ENCODE measurements at regions not wholly inside any gene's neighbourhood (a gene's known extent, or its start where the extent isn't known, plus 50 kb on each side); places are given as distances from the start of the nearest gene placed in this dataset.

DNA sequence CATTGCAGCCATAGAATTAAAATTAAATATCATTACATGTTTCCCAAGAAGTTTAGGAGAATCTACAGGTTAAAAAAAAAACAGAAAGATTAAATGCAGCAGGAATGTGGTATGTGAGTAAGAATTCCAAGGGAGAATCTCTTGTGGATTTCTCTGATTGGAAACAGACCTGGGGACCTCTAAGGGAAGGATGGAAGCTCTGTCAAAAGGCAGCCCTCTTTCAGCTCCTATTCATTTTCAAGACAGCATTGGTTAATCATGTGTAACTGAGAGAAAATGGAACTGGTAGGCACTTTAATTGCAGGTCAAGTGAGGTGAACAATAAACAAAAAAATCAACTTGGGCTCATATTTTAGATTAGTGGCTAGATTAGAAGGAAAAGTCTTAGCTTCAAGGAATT, 81.4 kb upstream of the MTPN start:
- FAIRE-seq (no peak), DNase-seq (ENCODE audit: insufficient read length, low spot score) (no peak)
- TF ChIP-seq, protein P1, sequence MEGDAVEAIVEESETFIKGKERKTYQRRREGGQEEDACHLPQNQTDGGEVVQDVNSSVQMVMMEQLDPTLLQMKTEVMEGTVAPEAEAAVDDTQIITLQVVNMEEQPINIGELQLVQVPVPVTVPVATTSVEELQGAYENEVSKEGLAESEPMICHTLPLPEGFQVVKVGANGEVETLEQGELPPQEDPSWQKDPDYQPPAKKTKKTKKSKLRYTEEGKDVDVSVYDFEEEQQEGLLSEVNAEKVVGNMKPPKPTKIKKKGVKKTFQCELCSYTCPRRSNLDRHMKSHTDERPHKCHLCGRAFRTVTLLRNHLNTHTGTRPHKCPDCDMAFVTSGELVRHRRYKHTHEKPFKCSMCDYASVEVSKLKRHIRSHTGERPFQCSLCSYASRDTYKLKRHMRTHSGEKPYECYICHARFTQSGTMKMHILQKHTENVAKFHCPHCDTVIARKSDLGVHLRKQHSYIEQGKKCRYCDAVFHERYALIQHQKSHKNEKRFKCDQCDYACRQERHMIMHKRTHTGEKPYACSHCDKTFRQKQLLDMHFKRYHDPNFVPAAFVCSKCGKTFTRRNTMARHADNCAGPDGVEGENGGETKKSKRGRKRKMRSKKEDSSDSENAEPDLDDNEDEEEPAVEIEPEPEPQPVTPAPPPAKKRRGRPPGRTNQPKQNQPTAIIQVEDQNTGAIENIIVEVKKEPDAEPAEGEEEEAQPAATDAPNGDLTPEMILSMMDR (IDR thresholded peaks at IDR 0.05; ENCODE audit: insufficient read depth, missing control alignments): no peak

DNA sequence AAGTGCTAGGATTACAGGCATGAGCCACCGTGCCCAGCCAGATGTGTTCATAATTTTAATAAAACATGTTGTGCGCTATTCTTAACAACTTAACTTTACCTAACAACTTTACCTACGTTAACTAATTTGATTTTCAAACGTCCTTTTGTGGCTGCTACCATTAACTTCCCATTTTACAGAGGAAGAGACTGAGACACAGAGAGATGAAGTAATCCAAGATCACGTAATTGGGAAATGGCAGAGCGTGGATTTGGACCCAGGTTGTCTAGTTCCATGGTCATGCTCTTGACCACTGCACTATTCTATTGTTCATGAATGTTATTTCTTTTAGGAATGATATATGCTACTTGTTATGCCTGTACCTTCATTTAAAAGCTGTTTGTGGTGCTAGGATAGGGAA, 80.3 kb upstream of the MTPN start:
- TF ChIP-seq, protein P1 (IDR thresholded peaks at IDR 0.05; ENCODE audit: insufficient read depth, missing control alignments): no peak
- FAIRE-seq: no peak

DNA sequence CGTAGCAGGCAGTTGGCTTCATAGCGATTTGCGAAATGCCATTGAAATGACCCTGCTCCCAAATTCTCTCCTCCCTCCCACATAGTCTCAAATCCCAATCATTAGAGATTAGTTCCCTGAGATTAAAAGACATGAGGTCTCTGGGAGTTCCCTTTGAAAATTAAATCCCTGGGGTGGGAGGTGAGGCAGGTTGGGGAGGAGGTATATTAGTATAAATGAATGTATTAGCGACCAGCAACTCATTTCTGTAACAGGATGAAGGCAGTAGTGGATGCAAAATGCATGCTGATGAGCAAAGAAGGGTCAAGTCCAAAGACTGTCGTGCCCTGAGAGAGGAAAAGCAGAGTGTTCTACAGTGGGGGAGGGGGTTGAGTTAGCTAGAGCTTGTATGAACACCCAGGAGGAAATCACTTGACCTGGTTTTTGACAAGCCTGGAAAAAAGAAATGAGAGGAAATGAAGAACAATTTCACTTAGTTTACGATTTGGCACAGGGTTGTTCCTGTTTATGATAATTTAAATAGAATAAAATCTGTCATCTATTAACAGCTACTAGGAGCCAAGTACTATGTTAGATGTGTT, 79.6 kb upstream of the MTPN start:
- TF ChIP-seq, protein P1 (IDR thresholded peaks at IDR 0.05; ENCODE audit: insufficient read depth, missing control alignments): no peak
- DNase-seq (ENCODE audit: insufficient read length, low spot score) (no peak), FAIRE-seq (no peak)

More for the DNA sequence above, 80.3 kb upstream of the MTPN start:
- no peak for DNase-seq (ENCODE audit: insufficient read length, low spot score)

DNA sequence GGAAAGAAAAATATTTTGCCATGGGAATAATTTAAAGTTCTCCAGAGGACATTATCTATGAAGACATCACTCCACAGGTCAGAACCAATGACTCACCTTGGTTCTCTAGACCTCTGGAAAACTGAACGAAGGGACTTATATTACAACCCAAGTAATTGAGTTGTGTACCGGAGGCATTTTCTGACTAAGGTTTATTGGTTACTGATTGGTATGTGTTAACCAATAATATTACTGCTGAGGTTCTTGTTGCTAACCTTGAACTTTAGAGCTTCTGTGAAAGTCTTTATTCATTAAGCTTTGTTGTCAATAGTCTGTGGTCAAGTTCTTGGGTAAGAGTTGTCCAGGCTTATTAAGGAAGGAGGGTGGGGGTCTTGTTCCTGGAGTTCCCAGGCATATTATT, 78.1 kb upstream of the MTPN start:
- FAIRE-seq (no peak), DNase-seq (ENCODE audit: insufficient read length, low spot score) (no peak)
- TF ChIP-seq, protein P1 (IDR thresholded peaks at IDR 0.05; ENCODE audit: insufficient read depth, missing control alignments): no peak

DNA sequence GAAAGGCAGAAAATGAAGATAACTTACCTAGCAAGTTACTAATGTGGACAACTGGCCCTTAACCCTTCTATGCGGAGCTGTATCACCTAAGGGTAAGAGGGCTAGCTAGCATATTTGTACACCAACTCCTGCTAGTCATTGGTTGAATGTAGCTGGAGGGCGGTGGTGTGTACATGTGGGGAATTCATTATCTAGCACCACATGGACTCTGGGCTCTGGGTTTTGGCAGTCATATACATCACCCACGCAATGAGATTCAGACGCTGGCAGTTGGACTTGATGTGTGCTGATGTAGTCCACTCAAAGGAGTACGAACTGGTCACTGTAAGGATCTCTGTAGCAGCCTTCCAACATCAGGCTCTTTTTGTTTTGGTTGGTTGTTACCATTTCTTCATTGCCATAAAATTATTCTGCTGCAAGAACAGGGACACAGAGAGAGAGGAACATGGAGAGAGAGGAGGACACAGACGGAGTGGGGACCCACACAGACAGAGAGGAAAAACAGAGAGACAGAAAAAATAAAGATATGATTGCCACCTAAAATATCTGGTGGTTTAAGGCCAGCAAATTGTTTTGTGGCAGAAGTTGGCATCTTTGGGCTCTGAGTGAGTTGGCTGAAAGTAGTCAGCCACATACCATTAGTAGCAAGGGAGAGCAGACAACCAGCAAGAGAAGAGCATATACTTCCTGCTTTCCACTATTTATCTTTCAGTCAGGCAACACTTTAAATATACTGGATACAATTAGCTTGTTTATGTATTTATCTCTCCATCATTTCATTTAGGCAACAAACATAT, 76.7 kb upstream of the MTPN start:
- FAIRE-seq (no peak), DNase-seq (ENCODE audit: insufficient read length, low spot score) (no peak)
- TF ChIP-seq, protein P1 (IDR thresholded peaks at IDR 0.05; ENCODE audit: insufficient read depth, missing control alignments): no peak

DNA sequence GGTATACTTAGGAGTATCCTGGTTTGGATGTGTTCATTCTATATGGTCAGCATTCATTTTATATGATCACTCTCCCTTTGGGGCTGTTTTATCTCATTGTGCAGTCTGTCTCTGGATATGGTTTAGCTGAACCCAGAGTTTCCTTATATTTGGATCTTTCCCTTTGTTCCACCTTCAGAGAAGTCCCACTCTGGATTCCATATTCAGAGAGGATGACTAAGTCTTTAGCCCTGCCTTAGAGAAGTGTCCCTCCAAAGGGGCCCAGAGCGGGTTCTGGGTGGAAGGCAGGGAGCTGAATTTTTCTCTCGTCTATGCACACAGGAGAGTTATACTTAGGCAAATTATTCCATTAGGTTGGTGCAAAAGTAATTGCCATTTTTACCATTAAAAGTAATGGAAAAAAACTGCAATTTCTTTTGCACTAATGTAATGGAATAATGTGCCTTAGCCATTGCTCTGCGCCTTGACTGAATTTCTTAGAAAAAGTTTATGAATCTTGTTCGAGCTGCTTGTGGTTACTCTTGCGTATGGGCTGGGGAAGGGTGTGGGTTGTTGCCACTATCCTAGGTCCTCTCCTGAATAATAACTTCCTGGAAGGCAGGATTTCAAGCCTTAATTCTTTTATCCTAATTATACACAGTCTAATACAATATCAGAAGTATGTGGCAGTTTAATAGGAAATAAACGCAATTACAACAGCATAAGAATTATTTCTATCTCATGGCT, 74.2 kb upstream of the MTPN start:
- FAIRE-seq (no peak), DNase-seq (ENCODE audit: insufficient read length, low spot score) (no peak)
- TF ChIP-seq, protein P1 (IDR thresholded peaks at IDR 0.05; ENCODE audit: insufficient read depth, missing control alignments): no peak

Data from D721Med (cell line).